HG03521 (cell line): ENCODE measurements at regions not wholly inside any gene's neighbourhood (a gene's known extent, or its start where the extent isn't known, plus 50 kb on each side); places are given as distances from the start of the nearest gene placed in this dataset.

ENCODE experiments used
- ATAC-seq: cut with Tn5 transposase; IDR thresholded peaks from one replicate; pipeline ENCODE4 v1.9.1; 2021; ENCODE audit warnings: mild to moderate bottlenecking, moderate library complexity; ENCODE audit not compliant: unreplicated experiment

DNA sequence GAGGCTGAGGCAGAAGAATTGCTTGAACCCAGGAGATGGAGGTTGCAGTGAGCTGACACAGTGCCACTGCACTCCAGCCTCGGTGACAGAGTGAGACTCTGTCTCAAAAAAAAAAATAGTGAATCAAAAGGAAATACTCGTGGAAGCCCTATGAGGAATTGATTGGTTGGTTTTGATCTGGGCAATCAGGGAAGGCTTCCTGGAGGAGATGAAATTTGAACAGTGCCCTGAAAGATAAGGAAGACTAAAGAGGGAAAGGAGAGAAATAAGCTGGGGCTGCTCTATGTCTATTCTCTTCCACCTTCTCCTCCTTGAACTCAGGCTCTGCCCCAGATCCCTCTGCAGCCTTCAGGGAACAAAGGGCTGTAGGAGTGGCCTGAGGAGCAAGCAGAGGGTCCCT lies 54.1 kb downstream of the IRF2BPL start:
- no peak for ATAC-seq

DNA sequence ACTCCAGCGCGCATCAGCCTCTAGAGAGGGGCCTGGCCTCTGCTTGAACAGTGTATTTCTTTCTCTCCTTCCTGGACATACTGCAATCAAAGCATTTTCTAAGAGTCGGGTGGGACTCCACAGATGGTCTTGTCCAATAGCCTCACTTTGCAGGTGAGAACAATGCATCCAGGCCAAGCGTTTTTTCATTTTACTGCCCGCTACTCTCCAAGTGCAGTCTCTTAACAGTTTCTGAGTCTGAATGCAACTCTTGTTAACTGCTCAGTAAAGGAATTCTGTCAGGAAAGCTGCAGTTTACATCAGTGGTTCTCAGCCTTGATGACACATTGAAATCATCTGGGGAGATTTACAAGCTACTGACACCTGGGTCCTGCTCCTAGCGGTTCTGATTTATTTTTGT lies 57.0 kb downstream of the IRF2BPL start:
- ATAC-seq: no peak

DNA sequence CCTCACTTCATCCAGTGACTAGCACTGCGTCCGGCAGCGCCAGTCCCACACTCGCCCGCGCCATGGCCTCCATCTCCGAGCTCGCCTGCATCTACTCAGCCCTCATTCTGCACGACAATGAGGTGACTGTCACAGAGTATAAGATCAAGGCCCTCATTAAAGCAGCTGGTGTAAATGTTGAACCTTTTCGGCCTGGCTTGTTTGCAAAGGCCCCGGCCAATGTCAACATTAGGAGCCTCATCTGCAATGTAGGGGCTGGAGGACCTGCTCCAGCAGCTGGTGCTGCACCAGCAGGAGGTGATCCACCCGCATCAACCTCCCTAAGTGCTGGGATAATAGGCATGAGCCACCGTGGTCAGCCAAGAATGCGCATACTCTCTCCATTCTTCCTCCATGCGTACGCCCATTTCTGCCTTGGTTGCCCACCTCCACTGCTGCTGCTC lies 59.9 kb downstream of the IRF2BPL start:
- no peak for ATAC-seq

DNA sequence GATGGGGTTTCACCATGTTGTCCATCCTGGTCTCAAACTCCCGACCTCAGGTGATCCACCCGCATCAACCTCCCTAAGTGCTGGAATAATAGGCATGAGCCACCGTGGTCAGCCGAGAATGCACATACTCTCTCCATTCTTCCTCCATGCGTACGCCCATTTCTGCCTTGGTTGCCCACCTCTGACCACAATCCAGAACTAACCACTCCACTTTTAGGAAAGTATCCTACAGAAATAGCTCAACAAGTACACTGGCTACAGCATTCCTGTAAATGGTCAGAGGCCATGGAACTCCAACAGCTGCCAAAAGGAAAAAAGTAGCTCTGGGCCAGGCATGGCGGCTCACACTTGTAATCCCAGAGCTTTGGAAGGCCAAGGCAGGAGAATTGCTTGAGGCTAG lies 60.7 kb downstream of the IRF2BPL start:
- ATAC-seq: no peak

DNA sequence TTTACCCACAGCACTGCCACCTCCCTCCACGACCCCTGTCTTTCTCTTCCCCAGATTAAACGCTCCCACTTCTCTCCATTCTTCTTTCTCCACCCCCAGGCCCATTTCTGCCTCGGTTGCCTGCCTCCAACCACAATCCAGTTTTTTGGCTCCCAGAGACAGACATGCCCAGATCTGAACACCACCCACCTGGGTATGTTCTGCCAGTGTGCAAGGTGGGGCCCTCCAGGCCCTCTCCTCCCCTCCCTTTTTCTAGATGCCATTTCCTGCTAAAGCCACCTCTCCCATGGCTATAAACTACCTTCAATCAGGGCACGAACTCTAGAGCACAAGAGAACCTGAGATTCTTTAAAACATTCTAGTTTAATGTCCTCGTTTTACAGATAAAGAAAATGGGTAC lies 63.3 kb downstream of the IRF2BPL start:
- ATAC-seq: no peak

DNA sequence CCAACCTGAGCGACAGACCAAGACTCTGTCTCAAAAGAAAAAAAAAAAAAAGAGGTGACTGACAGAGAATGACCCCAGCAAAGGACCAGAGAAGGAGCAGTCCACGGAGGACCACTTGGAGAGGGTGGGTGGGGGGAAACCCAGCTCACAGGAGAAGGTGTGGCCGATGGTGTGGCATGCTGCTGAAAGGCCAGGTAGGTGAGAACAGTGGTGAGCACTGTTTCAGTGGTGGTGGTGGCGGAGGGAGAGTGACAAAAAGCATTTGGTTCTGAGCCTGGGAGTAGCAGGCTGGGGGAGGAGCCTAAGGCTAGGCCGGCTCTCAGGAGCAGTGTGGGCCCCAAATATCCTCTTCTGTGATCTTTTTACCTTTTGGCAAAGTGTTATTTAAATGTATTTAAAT lies 63.8 kb downstream of the IRF2BPL start:
- ATAC-seq: no peak

DNA sequence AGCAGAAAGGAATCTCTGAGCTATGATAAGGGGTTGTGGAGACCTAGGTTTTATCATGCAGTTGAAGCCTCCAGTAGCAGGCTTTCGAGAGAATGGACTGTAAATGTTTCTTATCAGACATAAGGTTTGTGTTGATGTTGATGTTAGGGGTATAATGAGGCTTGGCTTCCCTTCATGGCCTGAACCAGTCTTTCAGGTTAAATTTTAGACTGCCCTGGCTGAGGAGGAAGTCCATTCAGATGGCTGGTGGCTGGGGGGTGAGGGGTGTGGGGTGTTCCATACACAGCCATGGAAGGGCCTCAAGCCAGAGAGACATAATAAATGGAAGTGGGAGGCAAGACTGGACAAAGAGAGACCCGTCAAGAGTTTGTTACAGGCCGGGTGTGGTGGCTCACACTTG lies 65.1 kb downstream of the IRF2BPL start:
- no peak for ATAC-seq

DNA sequence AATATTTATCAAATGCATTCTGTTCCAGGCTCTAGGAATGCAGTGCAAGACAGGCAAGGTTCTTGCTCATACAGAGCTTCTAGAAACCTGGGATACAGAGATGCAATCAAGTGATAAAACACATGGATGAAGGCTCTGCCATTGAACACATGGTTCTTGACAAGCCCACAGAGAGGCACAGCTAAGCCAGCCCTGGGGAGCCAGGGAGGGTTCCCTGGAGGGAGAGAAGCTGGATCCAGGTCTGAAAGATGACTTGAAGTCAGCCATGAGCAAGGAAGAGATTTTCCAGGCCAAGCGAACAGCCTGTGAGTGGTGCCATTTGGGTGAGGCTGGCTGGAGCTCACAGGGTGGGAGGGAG lies 66.2 kb downstream of the IRF2BPL start:
- ATAC-seq: no peak

DNA sequence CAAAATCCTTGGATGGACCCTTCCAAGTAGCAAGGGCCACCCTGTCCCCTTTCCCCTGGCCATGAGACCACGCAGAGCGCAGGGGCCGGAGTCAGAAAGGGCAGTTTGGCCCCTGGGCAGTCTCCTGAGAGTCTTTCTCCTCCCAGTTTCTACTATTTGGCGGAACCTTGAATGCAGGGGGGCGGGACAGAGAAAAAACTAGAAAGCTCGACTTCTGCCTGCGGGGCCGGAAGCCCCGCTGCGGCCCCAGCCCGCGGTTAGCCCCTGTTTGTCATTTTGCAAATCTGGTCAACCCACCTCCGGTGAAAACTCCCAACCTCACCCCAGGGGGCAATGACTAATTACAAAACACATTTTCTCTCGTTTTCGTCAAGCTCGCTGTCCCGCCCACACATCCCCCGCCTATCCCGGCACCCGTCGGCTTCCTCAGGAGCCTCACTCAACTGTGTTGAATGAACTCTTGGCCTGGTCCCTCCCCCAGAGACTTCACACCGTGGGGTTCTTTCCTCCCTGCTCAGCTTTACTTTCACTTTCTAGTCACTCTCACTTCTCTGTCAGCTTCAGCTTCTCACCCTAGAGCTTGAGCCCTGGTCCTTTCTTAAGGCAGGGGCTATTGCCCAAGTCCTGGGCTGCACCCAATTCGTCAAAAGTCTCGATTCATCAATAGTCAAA lies 66.7 kb downstream of the IRF2BPL start:
- peak; percentile 79 for ATAC-seq

DNA sequence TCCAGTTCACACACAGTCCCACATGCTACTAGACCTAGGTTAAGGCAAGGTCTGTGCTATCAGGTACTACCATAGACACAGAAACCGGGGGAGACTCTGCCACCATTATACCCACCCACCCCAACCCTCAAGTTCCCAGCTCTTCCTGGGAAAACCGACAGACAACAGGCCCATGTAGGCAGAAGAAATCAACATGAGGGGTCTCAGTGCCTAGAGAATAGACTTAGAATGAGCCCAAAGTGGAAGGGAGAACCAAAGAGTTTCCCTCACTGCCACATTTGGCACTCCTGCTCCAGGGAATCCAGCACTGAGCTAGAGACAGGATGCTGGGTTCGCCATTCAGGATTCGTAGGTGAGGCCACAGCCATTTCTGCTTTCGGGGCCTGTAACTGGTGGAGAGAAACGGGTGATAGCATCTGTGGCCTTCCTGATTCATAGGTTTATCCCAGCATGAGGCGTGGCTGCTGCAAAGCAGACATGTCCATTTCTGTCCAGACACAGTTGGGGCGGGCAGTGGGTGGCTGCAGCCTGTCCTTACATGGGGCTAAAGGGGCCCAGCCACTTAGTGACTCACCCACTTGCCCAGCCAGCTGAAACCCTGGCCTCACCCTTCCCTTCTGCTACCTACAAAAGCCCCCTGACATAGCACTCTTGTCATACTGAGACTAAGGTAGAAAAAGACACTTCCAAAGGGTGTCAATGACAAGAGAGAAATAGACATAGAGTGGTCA lies 69.4 kb downstream of the IRF2BPL start:
- ATAC-seq: peak; percentile 17

DNA sequence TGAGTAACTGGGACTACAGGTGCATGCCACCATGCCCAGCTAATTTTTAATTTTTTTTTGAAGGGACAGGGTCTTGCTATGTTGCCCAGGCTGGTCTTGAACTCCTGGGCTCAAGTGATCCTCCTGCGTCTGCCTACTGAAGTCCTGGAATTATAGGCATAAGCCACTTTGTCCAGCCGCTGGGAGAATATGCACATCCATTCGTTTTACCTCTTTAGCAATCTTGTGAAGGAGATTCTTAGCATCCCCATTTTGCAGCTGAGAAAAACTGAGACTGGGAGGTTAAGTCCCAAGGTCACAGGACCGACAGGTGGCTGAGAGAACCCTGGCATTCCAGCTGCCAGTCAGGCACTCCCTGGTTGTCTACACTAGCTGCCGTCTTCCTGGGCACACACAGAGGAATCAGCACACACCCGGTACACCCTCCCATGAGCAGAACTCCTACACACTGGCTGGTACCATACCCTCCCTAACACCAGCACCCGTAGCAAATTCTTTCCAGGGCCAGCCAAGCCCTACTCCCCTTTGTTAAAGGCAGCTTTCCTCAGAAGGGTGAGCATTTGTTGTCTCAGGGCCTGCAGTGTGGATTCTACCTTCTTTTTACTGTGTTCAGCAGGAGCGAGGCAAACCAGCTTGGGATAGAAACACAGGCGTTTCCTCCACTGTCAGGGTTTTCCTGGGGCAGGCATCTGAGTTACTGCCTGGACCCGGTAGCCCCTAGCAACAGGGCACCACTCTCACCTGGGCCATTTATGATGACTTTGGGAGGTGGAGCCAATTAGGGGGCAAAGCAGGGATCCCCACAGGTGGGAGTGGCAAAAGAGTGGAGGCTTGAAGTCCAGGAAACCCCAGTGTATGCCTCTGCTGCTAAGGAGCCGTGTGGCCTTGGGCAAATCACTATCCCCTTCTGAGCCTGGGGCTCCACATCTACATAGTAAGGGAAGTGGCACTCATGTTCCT lies 70.2 kb downstream of the IRF2BPL start:
- no peak for ATAC-seq

DNA sequence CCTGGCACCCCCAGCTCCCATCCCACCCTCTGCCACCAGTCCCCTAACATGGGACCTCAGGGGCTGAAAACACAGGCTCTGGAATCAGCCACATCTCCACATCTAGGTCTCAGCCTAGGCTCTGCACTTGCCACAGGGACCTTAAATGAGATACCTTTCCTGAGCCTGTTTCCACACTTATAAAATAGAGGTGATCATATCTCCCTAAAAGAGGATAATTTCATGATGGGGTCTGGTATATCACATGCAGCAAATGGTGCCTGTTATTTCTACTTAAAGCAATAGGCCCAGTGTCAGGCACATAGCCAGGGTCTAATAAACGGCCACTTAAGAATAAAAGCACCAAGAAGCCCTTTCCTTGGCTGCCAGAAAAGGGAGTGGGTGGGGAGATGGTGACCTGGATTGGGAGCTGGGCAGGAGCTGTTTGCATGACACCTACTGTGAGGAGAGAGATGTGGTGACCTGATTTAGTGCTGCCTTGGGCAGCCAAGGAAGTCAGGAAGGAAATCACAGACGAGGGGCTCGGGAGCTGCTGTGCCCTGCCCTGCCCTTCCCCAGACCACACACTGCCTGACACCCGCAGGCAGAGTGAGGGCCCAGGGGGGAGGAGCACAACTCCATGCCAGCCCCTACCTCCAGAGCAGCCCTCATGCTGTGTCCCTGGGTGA lies 71.2 kb downstream of the IRF2BPL start:
- no peak for ATAC-seq

DNA sequence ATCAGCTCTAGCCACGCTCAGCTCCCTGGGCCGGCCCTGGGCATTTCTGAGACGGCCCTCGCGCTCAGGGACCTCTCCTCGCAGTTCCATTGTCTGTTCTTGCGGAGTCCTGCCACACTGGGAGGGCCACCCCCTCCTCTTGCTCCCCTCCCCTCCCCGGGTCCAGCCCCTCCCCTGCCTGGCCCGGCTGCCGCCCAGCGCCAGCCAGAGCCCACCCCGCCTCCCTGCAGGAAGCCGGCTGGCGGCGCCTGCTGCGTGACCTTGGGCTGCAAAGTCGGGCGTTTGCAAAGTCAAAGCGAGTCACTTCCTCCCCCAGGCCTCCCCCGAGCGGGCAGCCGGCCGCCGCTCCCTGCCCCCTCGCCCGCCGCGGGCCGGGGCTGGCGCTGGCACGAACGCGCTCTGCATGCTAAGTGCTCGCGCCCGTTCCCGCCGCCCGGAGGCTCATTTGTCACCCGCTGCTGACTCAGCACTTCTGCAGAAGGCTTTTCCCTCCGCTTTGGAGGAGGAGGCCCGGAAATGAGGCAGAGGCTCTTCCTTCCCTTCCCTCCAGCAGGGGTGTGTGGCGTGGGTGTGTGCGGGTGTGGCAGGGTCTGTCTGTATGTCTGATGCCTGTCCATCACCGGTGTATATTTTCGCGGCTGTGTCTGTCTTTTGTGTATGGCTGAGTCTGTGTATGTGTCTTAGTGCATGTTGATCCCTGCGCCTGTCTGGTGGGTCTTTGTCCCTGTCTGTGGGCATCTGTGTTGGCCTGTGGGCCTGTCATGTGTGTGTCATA lies 72.0 kb downstream of the IRF2BPL start:
- peak; percentile 37 for ATAC-seq

DNA sequence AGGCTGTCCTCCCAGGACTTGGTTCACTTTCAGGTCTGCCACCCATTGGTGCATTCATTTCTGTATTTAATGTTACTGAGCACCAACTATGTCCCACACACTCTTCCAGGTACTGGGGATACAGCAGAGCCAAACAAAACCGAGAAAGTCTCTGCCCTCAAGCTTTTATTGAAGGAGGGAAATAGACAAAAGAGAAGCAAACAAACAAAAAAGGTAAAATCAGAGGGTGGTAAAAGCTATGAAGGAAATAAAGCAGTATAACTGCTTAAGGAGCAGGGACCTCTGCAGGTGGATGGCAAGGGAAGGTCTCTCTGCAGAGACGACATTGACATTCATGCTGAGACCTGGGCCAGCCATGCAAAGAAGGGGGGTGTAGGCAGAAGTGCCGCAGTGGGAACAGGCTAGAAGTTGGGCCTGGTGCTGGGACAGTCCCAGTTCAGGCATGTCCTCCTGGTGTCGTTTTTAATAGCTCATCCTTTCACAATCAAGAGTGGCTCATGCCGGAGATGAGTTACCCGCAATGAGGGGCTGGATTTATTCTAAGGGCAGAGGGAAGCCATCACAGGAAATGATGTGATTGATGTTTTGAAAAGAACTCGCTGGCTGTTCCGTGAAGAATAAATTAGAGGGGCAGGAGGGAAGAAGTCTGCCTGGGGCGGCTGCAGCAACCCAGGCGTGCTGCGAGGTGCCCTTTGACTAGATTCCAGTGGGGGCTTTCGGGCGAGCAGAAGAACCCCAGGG lies 72.8 kb downstream of the IRF2BPL start:
- no peak for ATAC-seq

DNA sequence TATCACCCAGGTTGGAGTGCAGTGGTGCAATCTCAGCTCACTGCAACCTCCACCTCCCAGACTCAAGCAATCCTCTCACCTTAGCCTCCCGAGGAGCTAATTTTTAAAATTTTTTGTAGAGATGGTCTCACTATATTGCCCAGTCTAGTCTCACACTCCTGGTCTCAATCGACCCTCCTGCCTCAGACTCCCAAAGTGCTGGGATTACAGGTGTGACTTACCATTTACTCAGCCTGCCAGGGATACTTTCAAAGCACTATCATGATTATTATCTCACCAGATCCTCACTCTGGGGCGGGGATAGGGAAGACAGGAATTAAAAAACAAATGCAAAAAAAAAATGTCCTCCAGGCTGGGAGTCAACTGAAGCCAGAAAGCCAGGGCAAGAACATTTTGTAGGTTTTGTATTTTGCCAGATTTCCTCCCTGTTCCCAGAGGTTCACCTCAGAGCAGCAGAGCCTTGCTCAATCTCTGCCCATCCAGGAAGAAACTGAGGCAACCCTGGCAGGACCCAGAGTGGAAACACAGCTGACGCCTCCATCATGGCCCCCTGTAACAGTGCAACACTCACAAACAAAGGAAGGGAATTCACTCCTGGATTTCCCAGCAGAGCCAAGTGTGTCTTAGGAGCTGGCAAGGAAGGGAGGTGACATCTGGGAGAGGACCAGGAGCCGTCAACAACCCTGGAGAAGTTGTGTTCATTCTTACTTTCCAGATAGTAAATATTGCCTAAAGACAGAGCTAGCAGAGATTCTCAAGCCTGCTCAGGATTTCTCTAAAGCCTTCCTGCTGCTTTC lies 73.9 kb downstream of the IRF2BPL start:
- no peak for ATAC-seq

DNA sequence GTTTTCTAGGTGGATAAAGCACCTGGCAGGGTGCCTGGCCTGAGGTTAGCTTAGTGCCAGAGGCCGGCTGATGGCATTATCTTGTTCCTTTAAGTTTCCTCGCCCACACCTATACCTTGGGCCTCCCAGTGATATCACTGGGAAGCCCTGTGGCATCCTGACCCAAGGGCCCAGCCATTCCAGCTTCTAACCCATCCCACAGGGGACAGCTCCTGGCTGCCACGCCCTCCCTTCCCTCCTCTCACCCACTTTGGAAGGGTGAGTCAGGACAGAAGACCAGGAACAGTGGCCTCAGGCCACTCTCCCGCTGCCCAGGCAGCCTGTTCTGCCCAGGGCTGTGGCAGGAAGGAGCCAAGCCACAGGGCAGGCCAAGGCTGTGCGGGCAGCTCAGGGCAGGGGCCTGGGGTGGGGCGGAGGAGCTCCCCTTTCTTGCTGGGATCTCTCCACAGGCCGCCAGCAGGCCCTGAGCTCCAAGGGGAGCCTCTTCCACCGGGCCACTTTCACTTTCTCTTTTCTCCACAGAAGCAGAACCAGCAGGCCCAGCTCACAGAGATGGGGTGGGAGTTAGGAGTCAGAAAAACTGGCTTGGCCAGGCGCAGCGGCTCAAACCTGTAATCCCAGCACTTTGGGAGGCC lies 75.1 kb downstream of the IRF2BPL start:
- no peak for ATAC-seq

DNA sequence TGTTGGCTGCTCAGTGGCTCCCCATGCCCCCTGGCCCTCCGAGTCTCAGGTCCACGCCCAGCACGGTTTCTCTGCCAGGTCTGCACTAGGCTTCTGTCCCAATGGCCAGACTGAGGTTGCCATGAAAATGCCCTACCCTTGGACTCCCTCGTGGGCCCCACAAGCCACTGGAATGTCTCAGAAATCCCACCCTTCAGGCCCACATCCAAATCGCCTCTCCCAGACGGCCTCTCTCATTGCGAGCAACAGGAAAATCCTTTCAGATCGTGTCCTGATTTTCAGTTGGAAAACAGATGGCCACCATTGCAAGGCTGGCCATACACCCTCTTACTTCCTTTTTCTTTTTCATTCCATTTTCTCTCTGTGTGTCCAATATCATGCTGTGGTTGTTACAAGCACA lies 77.3 kb downstream of the IRF2BPL start:
- no peak for ATAC-seq
